T-helper 17 cell (primary cell): ENCODE measurements at regions not wholly inside any gene's neighbourhood (a gene's known extent, or its start where the extent isn't known, plus 50 kb on each side); places are given as distances from the start of the nearest gene placed in this dataset.
"Not testable (repeated sequence)": the region's sequence is repeated elsewhere in the genome, so short reads cannot be mapped to it uniquely, and the experiment has no call there.

Source experiments
- ATAC-seq: fragments of 150-1000 bp; cut with Tn5 transposase; 2 replicates; pipeline ENCODE4 v1.10.0; 2021; ENCODE audit warnings: mild to moderate bottlenecking, moderate library complexity
- DNase-seq, 3 donors: peaks; one replicate each; pipeline versions ENCODE4 v3.0.0 to v3.0.0-alpha.2; 2020 to 2021
- H3K9me3 ChIP-seq: one replicate; pipeline ENCODE4 v1.7.0; 2013; ENCODE audit warnings: low read length, mild to moderate bottlenecking; ENCODE audit not compliant: control insufficient read depth, poor library complexity, severe bottlenecking
- H3K27ac Mint-ChIP-seq: one replicate; pipeline ENCODE4 v1.8.0; 2022; ENCODE audit warnings: mild to moderate bottlenecking, moderate library complexity, mixed read lengths
- H3K27me3 Mint-ChIP-seq: one replicate; pipeline ENCODE4 v1.8.0; 2022; ENCODE audit warnings: mixed read lengths
- H3K36me3 Mint-ChIP-seq: one replicate; pipeline ENCODE4 v1.8.0; 2022; ENCODE audit warnings: low read depth, mixed read lengths
- H3K4me1 Mint-ChIP-seq: one replicate; pipeline ENCODE4 v1.8.0; 2022; ENCODE audit warnings: mild to moderate bottlenecking, mixed read lengths
- H3K4me3 Mint-ChIP-seq: one replicate; pipeline ENCODE4 v1.8.0; 2022; ENCODE audit warnings: mild to moderate bottlenecking, moderate library complexity, mixed read lengths

GRCh38 chr1:199875856-199876255, 151.7 kb upstream of the NR5A2 start:
- Mint-ChIP-seq H3K4me1 (no peaks in the 10 kb centered on the region), H3K4me3 (no peak overlapping the region), H3K27me3 (peaks cover 12% of the 10 kb centered on the region), H3K36me3 (no peaks in the 10 kb centered on the region), H3K27ac (no peak overlapping the region)
- no peaks in the 10 kb centered on the region for H3K9me3 ChIP-seq
- no peak for ATAC-seq
- DNase-seq: no peak

- H3K36me3 Mint-ChIP-seq: no peaks in the 10 kb centered on the region
- ATAC-seq: no peak
- peaks cover 4% of the 10 kb centered on the region for H3K27me3 Mint-ChIP-seq
- no peaks in the 10 kb centered on the region for H3K4me1 Mint-ChIP-seq
- no peak overlapping the region for H3K27ac Mint-ChIP-seq
- no peak overlapping the region for H3K4me3 Mint-ChIP-seq
- no peak for DNase-seq
- H3K9me3 ChIP-seq: no peaks in the 10 kb centered on the region
These were observed 149.8 kb upstream of the NR5A2 start for GRCh38 chr1:199877526-199878384.

- Mint-ChIP-seq H3K27me3 (peaks cover 4% of the 10 kb centered on the region), H3K27ac (no peak overlapping the region), H3K36me3 (no peaks in the 10 kb centered on the region), H3K4me3 (no peak overlapping the region), H3K4me1 (no peaks in the 10 kb centered on the region)
- ATAC-seq (no peak), DNase-seq (no peak)
- H3K9me3 ChIP-seq: no peaks in the 10 kb centered on the region
These were observed 148.7 kb upstream of the NR5A2 start for GRCh38 chr1:199878823-199879222.

- ATAC-seq (no peak), DNase-seq (no peak)
- Mint-ChIP-seq H3K4me3 (no peak overlapping the region), H3K27ac (no peak overlapping the region), H3K36me3 (peaks cover 2% of the 10 kb centered on the region), H3K4me1 (no peaks in the 10 kb centered on the region), H3K27me3 (peaks cover 15% of the 10 kb centered on the region)
- H3K9me3 ChIP-seq: no peaks in the 10 kb centered on the region
These were observed 128.9 kb upstream of the NR5A2 start for GRCh38 chr1:199898654-199899053.

GRCh38 chr1:199901341-199901740, 126.2 kb upstream of the NR5A2 start:
- ATAC-seq (no peak), DNase-seq (no peak)
- H3K4me3 Mint-ChIP-seq: no peak overlapping the region
- no peaks in the 10 kb centered on the region for H3K4me1 Mint-ChIP-seq
- H3K27ac Mint-ChIP-seq: no peak overlapping the region
- no peaks in the 10 kb centered on the region for H3K9me3 ChIP-seq
- H3K27me3 Mint-ChIP-seq: peaks cover 15% of the 10 kb centered on the region
- H3K36me3 Mint-ChIP-seq: peaks cover 2% of the 10 kb centered on the region

- no peak for ATAC-seq
- H3K9me3 ChIP-seq: no peaks in the 10 kb centered on the region
- H3K36me3 Mint-ChIP-seq: no peaks in the 10 kb centered on the region
- H3K4me1 Mint-ChIP-seq: no peaks in the 10 kb centered on the region
- H3K27me3 Mint-ChIP-seq: no peaks in the 10 kb centered on the region
- H3K27ac Mint-ChIP-seq: no peak overlapping the region
- H3K4me3 Mint-ChIP-seq: no peak overlapping the region
- DNase-seq: no peak
These were observed 120.1 kb upstream of the NR5A2 start for GRCh38 chr1:199907361-199907760.

GRCh38 chr1:199909137-199909536, 118.4 kb upstream of the NR5A2 start:
- no peak for DNase-seq
- no peak overlapping the region for H3K4me3 Mint-ChIP-seq
- no peak overlapping the region for H3K27ac Mint-ChIP-seq
- no peaks in the 10 kb centered on the region for H3K4me1 Mint-ChIP-seq
- H3K9me3 ChIP-seq: no peaks in the 10 kb centered on the region
- no peak for ATAC-seq
- peaks cover 6% of the 10 kb centered on the region for H3K27me3 Mint-ChIP-seq
- H3K36me3 Mint-ChIP-seq: no peaks in the 10 kb centered on the region

GRCh38 chr1:199913318-199913717, 114.2 kb upstream of the NR5A2 start:
- H3K27ac Mint-ChIP-seq: no peak overlapping the region
- DNase-seq: no peak
- ATAC-seq: no peak
- H3K9me3 ChIP-seq: no peaks in the 10 kb centered on the region
- no peak overlapping the region for H3K4me3 Mint-ChIP-seq
- peaks cover 20% of the 10 kb centered on the region for H3K27me3 Mint-ChIP-seq
- no peaks in the 10 kb centered on the region for H3K36me3 Mint-ChIP-seq
- H3K4me1 Mint-ChIP-seq: no peaks in the 10 kb centered on the region

GRCh38 chr1:199914546-199914945, 113.0 kb upstream of the NR5A2 start:
- no peak overlapping the region for H3K27ac Mint-ChIP-seq
- no peaks in the 10 kb centered on the region for H3K4me1 Mint-ChIP-seq
- no peak for ATAC-seq
- no peaks in the 10 kb centered on the region for H3K9me3 ChIP-seq
- H3K27me3 Mint-ChIP-seq: peaks cover 20% of the 10 kb centered on the region
- H3K36me3 Mint-ChIP-seq: no peaks in the 10 kb centered on the region
- no peak for DNase-seq
- no peak overlapping the region for H3K4me3 Mint-ChIP-seq

- ATAC-seq (no peak), DNase-seq (no peak)
- Mint-ChIP-seq H3K27ac (no peak overlapping the region), H3K4me1 (no peaks in the 10 kb centered on the region), H3K4me3 (no peak overlapping the region), H3K36me3 (peaks cover 2% of the 10 kb centered on the region), H3K27me3 (peaks cover 14% of the 10 kb centered on the region)
- no peaks in the 10 kb centered on the region for H3K9me3 ChIP-seq
These were observed 109.2 kb upstream of the NR5A2 start for GRCh38 chr1:199918196-199918769.

- DNase-seq: no peak
- H3K27ac Mint-ChIP-seq: no peak overlapping the region
- peaks cover 2% of the 10 kb centered on the region for H3K36me3 Mint-ChIP-seq
- H3K27me3 Mint-ChIP-seq: peaks cover 8% of the 10 kb centered on the region
- ATAC-seq: no peak
- no peaks in the 10 kb centered on the region for H3K4me1 Mint-ChIP-seq
- H3K9me3 ChIP-seq: no peaks in the 10 kb centered on the region
- H3K4me3 Mint-ChIP-seq: no peak overlapping the region
These were observed 106.9 kb upstream of the NR5A2 start for GRCh38 chr1:199920635-199921034.

GRCh38 chr1:199929556-199929955, 98.0 kb upstream of the NR5A2 start:
- Mint-ChIP-seq H3K27ac (no peak overlapping the region), H3K27me3 (no peaks in the 10 kb centered on the region), H3K36me3 (no peaks in the 10 kb centered on the region), H3K4me1 (peaks cover 3% of the 10 kb centered on the region), H3K4me3 (no peak overlapping the region)
- DNase-seq (no peak), ATAC-seq (no peak)
- no peaks in the 10 kb centered on the region for H3K9me3 ChIP-seq

GRCh38 chr1:199930067-199930466, 97.4 kb upstream of the NR5A2 start:
- not testable (repeated sequence) for H3K9me3 ChIP-seq, H3K4me1 Mint-ChIP-seq, H3K4me3 Mint-ChIP-seq, ATAC-seq, H3K27me3 Mint-ChIP-seq, DNase-seq, H3K36me3 Mint-ChIP-seq, H3K27ac Mint-ChIP-seq
